CD14-positive monocyte (primary cell): ENCODE measurements at regions not wholly inside any gene's neighbourhood (a gene's known extent, or its start where the extent isn't known, plus 50 kb on each side); places are given as distances from the start of the nearest gene placed in this dataset.
"Not testable (repeated sequence)": the region's sequence is repeated elsewhere in the genome, so short reads cannot be mapped to it uniquely, and the experiment has no call there.

ENCODE experiments used
- DNase-seq, 3 donors: peaks; one replicate each; pipeline ENCODE4 v3.0.0-alpha.2; 2011 to 2022
- H2AFZ ChIP-seq: 2 replicates; pipeline ENCODE4 v1.6.0; 2012; ENCODE audit warnings: mild to moderate bottlenecking, low read depth, low read length, inconsistent platforms; ENCODE audit not compliant: insufficient read depth, poor library complexity, severe bottlenecking
- H3K27ac ChIP-seq, 2 donors: 1 replicate in 1 of 2; 2 replicates in 1 of 2; pipeline ENCODE4 v1.5.1; 2012 to 2013; ENCODE audit warnings: low read length in 2 of 2, control low read depth in 1 of 2, inconsistent platforms in 1 of 2, low read depth in 1 of 2, mild to moderate bottlenecking in 1 of 2
- H3K27me3 ChIP-seq, 2 donors: one replicate each; pipeline versions ENCODE4 v1.6.0 to v1.6.1; 2011 to 2013; ENCODE audit warnings: low read length in 2 of 2; ENCODE audit not compliant: control insufficient read depth in 2 of 2, insufficient read depth in 2 of 2
- H3K36me3 ChIP-seq, 2 donors: replicated peaks in 1 of 2; 1 replicate in 1 of 2; 2 replicates in 1 of 2; pipeline versions ENCODE4 v1.5.1 to v1.6.1; 2012 to 2013; ENCODE audit warnings: low read length in 2 of 2, control low read depth in 1 of 2, inconsistent platforms in 1 of 2, mild to moderate bottlenecking in 1 of 2; ENCODE audit not compliant: insufficient read depth in 2 of 2, control insufficient read depth in 1 of 2
- H3K4me1 ChIP-seq, 2 donors: 1 replicate in 1 of 2; 2 replicates in 1 of 2; pipeline versions ENCODE4 v1.5.1 to v1.6.1; 2012 to 2013; ENCODE audit warnings: low read length in 2 of 2, control low read depth in 1 of 2, inconsistent platforms in 1 of 2, mild to moderate bottlenecking in 1 of 2, moderate library complexity in 1 of 2; ENCODE audit not compliant: insufficient read depth in 2 of 2, control insufficient read depth in 1 of 2
- H3K4me2 ChIP-seq: replicated peaks from 2 replicates; pipeline ENCODE3; 2012; ENCODE audit warnings: low read length, moderate library complexity, mild to moderate bottlenecking; ENCODE audit not compliant: poor library complexity, severe bottlenecking; ENCODE audit errors: extremely low read depth
- H3K4me3 ChIP-seq, 3 experiments: fragments of 200-600 bp in 1 of 3; sonication (generic) in 1 of 3; replicated peaks in 1 of 3; 1 replicate in 2 of 3; 2 replicates in 1 of 3; pipeline ENCODE4 v1.5.1; 2011 to 2013; ENCODE audit warnings: low read length in 3 of 3, mild to moderate bottlenecking in 3 of 3, control low read depth in 2 of 3, low read depth in 2 of 3, inconsistent platforms in 1 of 3, moderate library complexity in 1 of 3
- H3K79me2 ChIP-seq: 2 replicates; pipeline ENCODE4 v1.6.0; 2012; ENCODE audit warnings: mild to moderate bottlenecking, control low read depth, inconsistent platforms, low read length, moderate library complexity; ENCODE audit not compliant: insufficient read depth
- H3K9ac ChIP-seq: 2 replicates; pipeline ENCODE4 v1.6.0; 2017; ENCODE audit warnings: low read length, mild to moderate bottlenecking; ENCODE audit not compliant: insufficient read depth, poor library complexity, severe bottlenecking
- H3K9me3 ChIP-seq, 2 donors: replicated peaks in 1 of 2; 1 replicate in 1 of 2; 2 replicates in 1 of 2; pipeline versions ENCODE4 v1.5.1 to v1.6.1; 2012 to 2013; ENCODE audit warnings: low read length in 2 of 2, control low read depth in 1 of 2; ENCODE audit not compliant: control insufficient read depth in 1 of 2, insufficient read depth in 1 of 2
- H4K20me1 ChIP-seq: 2 replicates; pipeline ENCODE4 v1.6.0; 2012; ENCODE audit warnings: mild to moderate bottlenecking, low read length, control low read depth, moderate library complexity; ENCODE audit not compliant: insufficient read depth
- H3K27ac Mint-ChIP-seq, 7 donors: one replicate each; pipeline ENCODE4 v1.8.0; 2020; ENCODE audit warnings: mild to moderate bottlenecking in 7 of 7, mixed read lengths in 7 of 7, moderate library complexity in 6 of 7, inconsistent platforms in 2 of 7
- H3K27me3 Mint-ChIP-seq, 3 donors: one replicate each; pipeline ENCODE4 v1.8.0; 2021 to 2022; ENCODE audit warnings: low read depth in 3 of 3, mild to moderate bottlenecking in 3 of 3, mixed read lengths in 3 of 3, moderate library complexity in 3 of 3, inconsistent platforms in 1 of 3
- H3K36me3 Mint-ChIP-seq, 2 donors: one replicate each; pipeline ENCODE4 v1.8.0; 2020; ENCODE audit warnings: mixed read lengths in 2 of 2, inconsistent platforms in 1 of 2, mild to moderate bottlenecking in 1 of 2
- H3K4me1 Mint-ChIP-seq: one replicate; pipeline ENCODE4 v1.8.0; 2020; ENCODE audit warnings: mild to moderate bottlenecking, mixed read lengths
- H3K4me3 Mint-ChIP-seq, 2 donors: one replicate each; pipeline ENCODE4 v1.8.0; 2020; ENCODE audit warnings: mild to moderate bottlenecking in 2 of 2, mixed read lengths in 2 of 2, moderate library complexity in 1 of 2
- H3K9me3 Mint-ChIP-seq, 7 donors: one replicate each; pipeline ENCODE4 v1.8.0; 2020 to 2022; ENCODE audit warnings: mixed read lengths in 7 of 7, mild to moderate bottlenecking in 6 of 7, moderate library complexity in 6 of 7, inconsistent platforms in 2 of 7
- WGBS: methylation state at CpG from one replicate; pipeline ENCODE4 v1.1.5; 2013; ENCODE audit warnings: missing lambda C conversion rate; ENCODE audit not compliant: insufficient coverage; 5-methylcytosine and 5-hydroxymethylcytosine counted together
- intact Hi-C, 2 donors: fragments of 100-400 bp; cut with micrococcal nuclease; formaldehyde crosslinking; loops; one replicate each; pipeline versions ENCODE4 v1.15.0 to v1.15.1; 2023
- TF ChIP-seq, protein P1 (sequence below): fragments of 200-600 bp; IDR thresholded peaks from one replicate; pipeline ENCODE4 v1.8.0; 2022; ENCODE audit warnings: antibody characterized with exemption, mild to moderate bottlenecking

DNA sequence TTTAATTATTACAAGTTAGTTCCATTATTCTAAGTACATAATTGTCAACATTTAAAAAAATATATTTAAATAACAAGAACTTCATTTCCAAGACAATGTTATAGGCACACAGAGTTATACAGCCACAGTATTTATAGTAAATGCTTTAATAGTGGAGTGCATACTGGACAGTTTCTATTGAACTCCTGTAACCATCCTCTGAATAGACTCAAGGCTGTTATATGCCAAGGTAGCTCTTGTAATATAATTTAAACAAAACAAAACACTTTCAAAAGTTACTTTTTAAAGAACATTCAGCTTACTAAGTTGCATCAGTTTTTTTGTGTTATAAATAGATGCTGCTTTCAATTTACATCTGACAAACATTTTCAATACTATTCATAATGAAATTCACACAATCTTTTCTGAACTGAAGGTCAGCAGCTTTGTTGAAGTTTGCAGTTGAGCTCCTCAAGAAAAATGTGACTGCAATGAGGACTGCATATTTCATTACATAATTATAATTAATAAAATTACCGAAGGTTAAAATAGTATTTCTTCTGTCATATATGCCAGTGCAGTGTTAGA is 549.9 kb upstream of the CYLC2 start:
- H3K9ac ChIP-seq = no peak overlapping the region
- no peaks in the 10 kb centered on the region for H3K79me2 ChIP-seq
- no peak overlapping the region for H3K4me3 ChIP-seq
- WGBS = no CpG with 5 or more reads among the region's 1 CpG
- no peaks in the 10 kb centered on the region for H3K4me1 Mint-ChIP-seq
- no peaks in the 10 kb centered on the region for H3K36me3 ChIP-seq
- no peaks in the 10 kb centered on the region for H3K27me3 ChIP-seq
- H3K4me1 ChIP-seq = no peaks in the 10 kb centered on the region
- peaks cover 6 to 7% of the 10 kb centered on the region in 2 donors for H3K9me3 ChIP-seq
- no peak overlapping the region for H3K27ac Mint-ChIP-seq
- H4K20me1 ChIP-seq = no peaks in the 10 kb centered on the region
- peaks cover 0 to 5% (median 2%) of the 10 kb centered on the region in 7 donors for H3K9me3 Mint-ChIP-seq
- intact Hi-C loops = no loop called here
- H3K27ac ChIP-seq = no peak overlapping the region
- TF ChIP-seq, protein P1, sequence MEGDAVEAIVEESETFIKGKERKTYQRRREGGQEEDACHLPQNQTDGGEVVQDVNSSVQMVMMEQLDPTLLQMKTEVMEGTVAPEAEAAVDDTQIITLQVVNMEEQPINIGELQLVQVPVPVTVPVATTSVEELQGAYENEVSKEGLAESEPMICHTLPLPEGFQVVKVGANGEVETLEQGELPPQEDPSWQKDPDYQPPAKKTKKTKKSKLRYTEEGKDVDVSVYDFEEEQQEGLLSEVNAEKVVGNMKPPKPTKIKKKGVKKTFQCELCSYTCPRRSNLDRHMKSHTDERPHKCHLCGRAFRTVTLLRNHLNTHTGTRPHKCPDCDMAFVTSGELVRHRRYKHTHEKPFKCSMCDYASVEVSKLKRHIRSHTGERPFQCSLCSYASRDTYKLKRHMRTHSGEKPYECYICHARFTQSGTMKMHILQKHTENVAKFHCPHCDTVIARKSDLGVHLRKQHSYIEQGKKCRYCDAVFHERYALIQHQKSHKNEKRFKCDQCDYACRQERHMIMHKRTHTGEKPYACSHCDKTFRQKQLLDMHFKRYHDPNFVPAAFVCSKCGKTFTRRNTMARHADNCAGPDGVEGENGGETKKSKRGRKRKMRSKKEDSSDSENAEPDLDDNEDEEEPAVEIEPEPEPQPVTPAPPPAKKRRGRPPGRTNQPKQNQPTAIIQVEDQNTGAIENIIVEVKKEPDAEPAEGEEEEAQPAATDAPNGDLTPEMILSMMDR = no peak
- no peak for DNase-seq
- H3K4me3 Mint-ChIP-seq = no peak overlapping the region
- no peaks in the 10 kb centered on the region for H3K36me3 Mint-ChIP-seq
- no peak overlapping the region for H2AFZ ChIP-seq
- no peak overlapping the region for H3K4me2 ChIP-seq
- H3K27me3 Mint-ChIP-seq = no peaks in the 10 kb centered on the region

GRCh38 chr9:102439583-102439982 is 555.5 kb upstream of the CYLC2 start:
- H3K9me3 Mint-ChIP-seq = peaks cover 0 to 4% (median 2%) of the 10 kb centered on the region in 7 donors
- Histone ChIP-seq H3K79me2 (no peaks in the 10 kb centered on the region), H2AFZ (no peak overlapping the region), H3K27me3 (no peaks in the 10 kb centered on the region), H4K20me1 (no peaks in the 10 kb centered on the region), H3K9me3 (no peaks in the 10 kb centered on the region), H3K36me3 (no peaks in the 10 kb centered on the region), H3K27ac (no peak overlapping the region), H3K4me3 (no peak overlapping the region), H3K9ac (no peak overlapping the region), H3K4me2 (no peak overlapping the region), H3K4me1 (no peaks in the 10 kb centered on the region)
- TF ChIP-seq, protein P1 = no peak
- H3K4me1 Mint-ChIP-seq = no peaks in the 10 kb centered on the region
- DNase-seq = no peak
- no peaks in the 10 kb centered on the region for H3K36me3 Mint-ChIP-seq
- intact Hi-C loops = no loop called here
- H3K27me3 Mint-ChIP-seq = no peaks in the 10 kb centered on the region
- no peak overlapping the region for H3K4me3 Mint-ChIP-seq
- no peak overlapping the region for H3K27ac Mint-ChIP-seq

- WGBS = 89% methylated on average over 12 of the region's 13 CpGs
- H3K4me3 Mint-ChIP-seq, H3K79me2 ChIP-seq, H3K36me3 ChIP-seq, H2AFZ ChIP-seq, H3K9me3 ChIP-seq, H3K9ac ChIP-seq, H3K4me1 Mint-ChIP-seq, H4K20me1 ChIP-seq, H3K27me3 ChIP-seq, H3K4me3 ChIP-seq, H3K4me1 ChIP-seq, intact Hi-C loops, H3K9me3 Mint-ChIP-seq, H3K27ac Mint-ChIP-seq, H3K27me3 Mint-ChIP-seq, H3K27ac ChIP-seq, DNase-seq, H3K36me3 Mint-ChIP-seq, H3K4me2 ChIP-seq: not testable (repeated sequence)
These were observed 558.5 kb upstream of the CYLC2 start for GRCh38 chr9:102436599-102436998.
